HL-60 (cell line): ENCODE measurements at regions not wholly inside any gene's neighbourhood (a gene's known extent, or its start where the extent isn't known, plus 50 kb on each side); places are given as distances from the start of the nearest gene placed in this dataset.

Source experiments
- DNase-seq, 2 experiments: peaks; one replicate each; pipeline ENCODE4 v3.0.0-alpha.2; 2010 to 2020; ENCODE audit warnings: low read depth in 1 of 2, low spot score in 1 of 2
- H3K27ac ChIP-seq: fragments of 250-450 bp; sonication (Bioruptor Pico); replicated peaks from 2 replicates; pipeline ENCODE4 v1.5.1; 2020; ENCODE audit warnings: mild to moderate bottlenecking, moderate library complexity
- H3K27me3 ChIP-seq: fragments of 250-450 bp; sonication (Bioruptor Pico); 2 replicates; pipeline ENCODE4 v1.5.1; 2021; ENCODE audit warnings: mild to moderate bottlenecking, moderate library complexity; ENCODE audit not compliant: insufficient read depth, poor library complexity, severe bottlenecking
- H3K4me3 ChIP-seq: replicated peaks from 2 replicates; pipeline ENCODE4 v1.5.1; 2011; ENCODE audit warnings: mild to moderate bottlenecking, control low read depth, low read length; ENCODE audit not compliant: insufficient read depth
- CTCF ChIP-seq: IDR thresholded peaks from one replicate; pipeline ENCODE4 v1.5.1; 2011; ENCODE audit warnings: low read length, control low read depth, inconsistent platforms; ENCODE audit not compliant: insufficient read depth
- GABPA ChIP-seq: IDR thresholded peaks from 2 replicates; pipeline ENCODE4 v1.6.1; 2012; ENCODE audit warnings: low read depth
- POLR2AphosphoS5 ChIP-seq: IDR thresholded peaks from 2 replicates; pipeline ENCODE4 v1.6.1; 2012; ENCODE audit warnings: low read depth
- REST ChIP-seq: IDR thresholded peaks from 2 replicates; pipeline ENCODE4 v1.6.1; 2012; ENCODE audit warnings: low read depth; ENCODE audit not compliant: insufficient replicate concordance
- SPI1 ChIP-seq: IDR thresholded peaks from 2 replicates; pipeline ENCODE4 v1.6.1; 2012; ENCODE audit warnings: low read depth, mild to moderate bottlenecking, borderline replicate concordance

- Histone ChIP-seq H3K27me3 (no peaks in the 10 kb centered on the region), H3K4me3 (no peak overlapping the region), H3K27ac (no peak overlapping the region)
- DNase-seq: no peak
- TF ChIP-seq SPI1 (no peak), CTCF (no peak), GABPA (no peak), POLR2AphosphoS5 (no peak), REST (no peak)
These were observed 124.1 kb upstream of the RFLNA start for GRCh38 chr12:124170760-124171159.

GRCh38 chr12:124171231-124171979 is 123.5 kb upstream of the RFLNA start:
- no peak overlapping the region for H3K27ac ChIP-seq
- DNase-seq: peak; percentile 6 to 16
- TF ChIP-seq SPI1 (no peak), REST (no peak), GABPA (no peak), CTCF (no peak), POLR2AphosphoS5 (no peak)
- no peaks in the 10 kb centered on the region for H3K27me3 ChIP-seq
- H3K4me3 ChIP-seq: no peak overlapping the region

GRCh38 chr12:124172636-124173035 is 122.3 kb upstream of the RFLNA start:
- H3K4me3 ChIP-seq: no peak overlapping the region
- no peak for DNase-seq
- no peak for TF ChIP-seq CTCF
- TF ChIP-seq REST: no peak
- TF ChIP-seq SPI1: no peak
- TF ChIP-seq POLR2AphosphoS5: no peak
- TF ChIP-seq GABPA: no peak
- H3K27ac ChIP-seq: no peak overlapping the region
- no peaks in the 10 kb centered on the region for H3K27me3 ChIP-seq
